HepG2 (cell line): ENCODE measurements at regions not wholly inside any gene's neighbourhood (a gene's known extent, or its start where the extent isn't known, plus 50 kb on each side); places are given as distances from the start of the nearest gene placed in this dataset.

Experiments used
- ATAC-seq: fragments of 200-7000 bp; cut with Tn5 transposase; 3 replicates; pipeline ENCODE4 v1.9.1; 2020; ENCODE audit warnings: mild to moderate bottlenecking, moderate library complexity
- BruUV-seq: library from RNA; stranded (reverse); fragments of 400-500 nt; replicated peaks from 2 replicates; lab custom pipeline; 2021; lab: Mats Ljungman, UMichigan
- CTCF ChIA-PET: fragments of 300-600 bp; formaldehyde crosslinking; extraction: SDS; loops from one replicate; lab custom pipeline; 2021; ENCODE audit warnings: low total read pairs, inconsistent platforms, low intra/inter-chr PET ratio; lab: Yijun Ruan, JAX
- POLR2A ChIA-PET: fragments of 350-600 bp; sonication (Branson Sonifier 250); formaldehyde crosslinking; loops from one replicate; lab custom pipeline; 2020; ENCODE audit warnings: antibody characterized with exemption, inconsistent platforms; lab: Yijun Ruan, JAX
- DNase-seq: peaks from one replicate; pipeline ENCODE4 v3.0.0-alpha.2; 2015; ENCODE audit warnings: low spot score
- FAIRE-seq: peaks from 3 replicates; lab custom pipeline; 2011; peaks lifted over from hg19 to GRCh38; lab: Jason Lieb, UNC
- H2AFZ ChIP-seq: one replicate; pipeline ENCODE4 v1.6.1; 2011; ENCODE audit warnings: low read length, inconsistent platforms
- H3K27ac ChIP-seq: fragments of 300-600 bp; 3 replicates; pipeline ENCODE4 v1.8.0; 2011; ENCODE audit warnings: mixed run types, mild to moderate bottlenecking, mixed read lengths, low read length, inconsistent platforms; ENCODE audit not compliant: insufficient read depth; ENCODE audit errors: extremely low read length
- H3K27me3 ChIP-seq, 2 experiments: fragments of 200-600 bp in 1 of 2; 2 replicates in 1 of 2; 3 replicates in 1 of 2; pipeline versions ENCODE4 v1.6.0 to v1.8.0; 2011; ENCODE audit warnings: low read length in 2 of 2, mild to moderate bottlenecking in 2 of 2, moderate library complexity in 2 of 2, inconsistent platforms in 1 of 2; ENCODE audit not compliant: insufficient read depth in 2 of 2, control insufficient read depth in 1 of 2
- H3K36me3 ChIP-seq, 2 experiments: fragments of 200-600 bp in 1 of 2; replicated peaks in 1 of 2; 2 replicates in 1 of 2; 3 replicates in 1 of 2; pipeline versions ENCODE4 v1.5.1 to v1.8.0; 2011; ENCODE audit warnings: low read length in 2 of 2, inconsistent platforms in 1 of 2; ENCODE audit not compliant: insufficient read depth in 2 of 2, control insufficient read depth in 1 of 2
- H3K4me1 ChIP-seq: 2 replicates; pipeline ENCODE4 v1.5.1; 2012; ENCODE audit warnings: low read length, inconsistent platforms; ENCODE audit not compliant: insufficient read depth
- H3K4me2 ChIP-seq: 2 replicates; pipeline ENCODE4 v1.6.0; 2011; ENCODE audit warnings: low read depth, low read length, inconsistent platforms
- H3K4me3 ChIP-seq, 3 experiments: fragments of 200-600 bp in 1 of 3; sonication (generic), shearing (Covaris generic) in 1 of 3; replicated peaks in 1 of 3; 2 replicates each; pipeline ENCODE4 v1.5.1; 2011 to 2016; ENCODE audit warnings: low read length in 3 of 3, inconsistent platforms in 2 of 3, low read depth in 2 of 3, mild to moderate bottlenecking in 2 of 3, control low read depth in 1 of 3, mixed read lengths in 1 of 3; ENCODE audit not compliant: insufficient read depth in 1 of 3
- H3K79me2 ChIP-seq: one replicate; pipeline ENCODE4 v1.6.1; 2011; ENCODE audit warnings: low read length, inconsistent platforms; ENCODE audit not compliant: insufficient read depth
- H3K9ac ChIP-seq: 2 replicates; pipeline ENCODE4 v1.6.0; 2011; ENCODE audit warnings: mild to moderate bottlenecking, low read depth, low read length, inconsistent platforms; ENCODE audit not compliant: insufficient read depth
- H3K9me3 ChIP-seq: 2 replicates; pipeline ENCODE4 v1.5.1; 2012; ENCODE audit warnings: mild to moderate bottlenecking, low read length
- H4K20me1 ChIP-seq: 2 replicates; pipeline ENCODE4 v1.6.0; 2011; ENCODE audit warnings: inconsistent platforms, mild to moderate bottlenecking, low read length, moderate library complexity; ENCODE audit not compliant: insufficient read depth
- HMG20A ChIP-seq: IDR thresholded peaks from 2 replicates; pipeline ENCODE4 v1.6.1; 2016; ENCODE audit warnings: borderline replicate concordance
- KDM6A ChIP-seq: IDR thresholded peaks from 2 replicates; pipeline ENCODE4 v1.6.1; 2016; ENCODE audit warnings: low read depth
- NFAT5 ChIP-seq: sonication (generic); formaldehyde crosslinking; IDR thresholded peaks from 2 replicates; pipeline ENCODE4 v1.4.0; 2020; ENCODE audit warnings: missing genetic modification reagents
- ZBTB1 ChIP-seq: sonication (generic); formaldehyde crosslinking; IDR thresholded peaks from 2 replicates; pipeline ENCODE4 v1.4.0; 2020; ENCODE audit warnings: missing genetic modification reagents, borderline replicate concordance
- ZNF30 ChIP-seq: sonication (generic); formaldehyde crosslinking; IDR thresholded peaks from 2 replicates; pipeline ENCODE4 v1.5.0; 2020; ENCODE audit warnings: mild to moderate bottlenecking, missing genetic modification reagents
- ZNF703 ChIP-seq: sonication (generic); formaldehyde crosslinking; IDR thresholded peaks from 2 replicates; pipeline ENCODE4 v1.5.1; 2020; ENCODE audit warnings: missing genetic modification reagents, mild to moderate bottlenecking, moderate library complexity, borderline replicate concordance
- WGBS: methylation state at CpG from one replicate; pipeline ENCODE4 v1.1.6; 2017; ENCODE audit warnings: low lambda C conversion rate; 5-methylcytosine and 5-hydroxymethylcytosine counted together
- in situ Hi-C: cut with HindIII; loops from 2 replicates; pipeline ENCODE4 v1.10.0; 2017; ENCODE audit warnings: low pct_unique_long_range_greater_than_20kb; ENCODE audit not compliant: extremely low pct_ligation_motif_present
- intact Hi-C: fragments of 100-400 bp; cut with micrococcal nuclease; formaldehyde crosslinking; loops from one replicate; pipeline ENCODE4 v1.10.0; 2022; ENCODE audit not compliant: unreplicated experiment

GRCh38 chr3:88311826-88312225 is 162.1 kb downstream of the C3orf38 start:
- no peak overlapping the region for H3K9ac ChIP-seq
- no peaks in the 10 kb centered on the region for H4K20me1 ChIP-seq
- TF ChIP-seq KDM6A (CRISPR knock-in tag) (no peak), HMG20A (no peak), ZNF30 (no peak), ZBTB1 (CRISPR knock-in tag) (no peak), ZNF703 (CRISPR knock-in tag) (no peak), NFAT5 (CRISPR knock-in tag) (no peak)
- TF ChIP-seq, all 625 proteins: peak for 0
- ChIA-PET CTCF (no interaction called here), POLR2A (no interaction called here)
- H3K79me2 ChIP-seq: no peaks in the 10 kb centered on the region
- WGBS: 3% methylated on average over 3 of the region's 3 CpGs
- no peaks in the 10 kb centered on the region for H3K36me3 ChIP-seq
- in situ Hi-C loops (no loop called here), intact Hi-C loops (no loop called here)
- H2AFZ ChIP-seq: no peak overlapping the region
- no peak overlapping the region for H3K4me3 ChIP-seq
- no peaks in the 10 kb centered on the region for H3K4me1 ChIP-seq
- no peaks in the 10 kb centered on the region for H3K9me3 ChIP-seq
- DNase-seq (no peak), ATAC-seq (no peak), FAIRE-seq (no peak)
- no peak overlapping the region for H3K27ac ChIP-seq
- no peak overlapping the region for H3K4me2 ChIP-seq
- no peaks in the 10 kb centered on the region for H3K27me3 ChIP-seq
- no TSS peak for BruUV-seq
